BLaER1 treated with 17β-estradiol and CSF1 and Interleukin-3, amounts not matched to agents 10 nM and 100 nM (cell line): ENCODE measurements at regions not wholly inside any gene's neighbourhood (a gene's known extent, or its start where the extent isn't known, plus 50 kb on each side); places are given as distances from the start of the nearest gene placed in this dataset.
"Not testable (repeated sequence)": the region's sequence is repeated elsewhere in the genome, so short reads cannot be mapped to it uniquely, and the experiment has no call there.

ENCODE experiments used
- H3K27ac ChIP-seq, 11 experiments: shearing (Covaris generic); formaldehyde crosslinking; 2 replicates each; pipeline ENCODE4 v1.8.1; 2022
- H3K27me3 ChIP-seq, 11 experiments: shearing (Covaris generic); formaldehyde crosslinking; 2 replicates each; pipeline ENCODE4 v1.8.1; 2022
- H3K36me3 ChIP-seq, 11 experiments: shearing (Covaris generic); formaldehyde crosslinking; 2 replicates each; pipeline ENCODE4 v1.8.1; 2022
- H3K4me1 ChIP-seq, 10 experiments: shearing (Covaris generic); formaldehyde crosslinking; 2 replicates each; pipeline ENCODE4 v1.8.1; 2022
- H3K4me2 ChIP-seq, 11 experiments: shearing (Covaris generic); formaldehyde crosslinking; 2 replicates each; pipeline ENCODE4 v1.8.1; 2022
- H3K4me3 ChIP-seq, 10 experiments: shearing (Covaris generic); formaldehyde crosslinking; 2 replicates each; pipeline ENCODE4 v1.8.1; 2022
- H3K9ac ChIP-seq, 11 experiments: shearing (Covaris generic); formaldehyde crosslinking; 2 replicates each; pipeline ENCODE4 v1.8.1; 2022
- H3K9me3 ChIP-seq, 11 experiments: shearing (Covaris generic); formaldehyde crosslinking; replicated peaks in 1 of 11; 2 replicates each; pipeline ENCODE4 v1.8.1; 2022
- H4K20me1 ChIP-seq, 11 experiments: shearing (Covaris generic); formaldehyde crosslinking; 2 replicates each; pipeline ENCODE4 v1.8.1; 2022
- Cebpa-rat ChIP-seq, 11 experiments: shearing (Covaris generic); IDR thresholded peaks; 2 replicates each; pipeline ENCODE4 v1.8.1; 2022

DNA sequence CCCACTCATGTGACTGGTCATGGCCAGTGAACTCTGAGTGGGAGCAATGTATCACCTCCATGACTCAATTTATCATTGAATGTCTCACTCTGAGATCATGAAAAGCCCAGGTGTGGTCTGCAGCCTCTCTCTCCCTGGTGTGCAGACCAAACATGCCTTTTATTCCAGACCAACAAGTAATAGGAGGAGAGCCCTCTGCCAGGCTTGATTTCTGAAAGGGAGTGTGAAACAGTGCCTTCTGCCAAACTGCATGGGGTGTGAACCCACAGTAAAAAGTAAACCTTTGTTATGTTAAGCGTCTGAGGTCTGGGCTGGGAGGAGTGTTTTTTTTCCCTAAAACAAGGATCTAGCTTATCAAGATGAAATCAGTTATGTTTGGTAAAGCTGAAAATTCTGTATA is 601.2 kb downstream of the ADCYAP1 start:
- Histone ChIP-seq H3K27ac (no peak overlapping the region), H3K4me1 (no peaks in the 10 kb centered on the region), H3K9me3 (no peaks in the 10 kb centered on the region), H3K9ac (no peak overlapping the region), H3K27me3 (no peaks in the 10 kb centered on the region), H3K4me2 (no peak overlapping the region), H3K4me3 (no peak overlapping the region), H3K36me3 (no peaks in the 10 kb centered on the region), H4K20me1 (no peaks in the 10 kb centered on the region)
- no peak for TF ChIP-seq Cebpa-rat (IDR thresholded peaks at IDR 0.05)

DNA sequence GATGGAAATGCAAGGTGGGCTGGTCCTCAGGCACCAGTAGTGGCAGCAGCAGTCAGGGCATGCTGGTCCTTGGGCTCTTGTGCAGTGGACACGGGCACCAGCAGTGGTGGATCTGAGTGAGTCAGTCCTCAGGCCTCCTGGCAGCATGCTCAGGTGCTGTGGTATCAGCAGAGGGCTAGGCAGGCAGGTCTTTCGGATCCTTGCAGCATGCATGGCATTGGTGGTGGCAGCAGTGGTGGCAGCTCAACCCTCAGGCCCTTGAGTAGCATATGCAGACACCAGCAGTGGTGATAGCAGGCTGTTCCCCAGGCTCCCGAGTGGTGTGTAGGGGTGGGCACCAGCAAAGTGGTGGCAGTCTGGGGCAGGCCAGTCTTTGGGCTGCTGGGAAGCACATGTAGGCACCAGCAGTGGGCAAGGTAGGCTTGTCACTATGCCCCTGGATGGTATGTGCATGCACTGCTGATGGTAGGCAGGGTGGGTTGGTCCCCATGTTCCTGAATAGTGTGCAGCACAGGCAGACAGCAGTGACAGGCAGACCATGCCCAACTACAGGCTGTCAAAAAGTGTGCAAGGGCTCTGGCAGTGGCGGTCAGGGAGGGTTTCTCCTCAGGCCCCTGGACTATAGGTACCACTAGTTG is 606.0 kb downstream of the ADCYAP1 start:
- Histone ChIP-seq H3K9ac (no peak overlapping the region), H3K36me3 (no peaks in the 10 kb centered on the region), H3K4me1 (no peaks in the 10 kb centered on the region), H3K9me3 (0 out of 22 replicates have a peak, but pooled peaks cover 0 to 7% (median 0%) of the 10 kb centered on the region in 11 experiments), H3K4me2 (no peak overlapping the region), H3K4me3 (no peak overlapping the region), H3K27ac (no peak overlapping the region), H4K20me1 (no peaks in the 10 kb centered on the region), H3K27me3 (no peaks in the 10 kb centered on the region)
- no peak for TF ChIP-seq Cebpa-rat (IDR thresholded peaks at IDR 0.05)

DNA sequence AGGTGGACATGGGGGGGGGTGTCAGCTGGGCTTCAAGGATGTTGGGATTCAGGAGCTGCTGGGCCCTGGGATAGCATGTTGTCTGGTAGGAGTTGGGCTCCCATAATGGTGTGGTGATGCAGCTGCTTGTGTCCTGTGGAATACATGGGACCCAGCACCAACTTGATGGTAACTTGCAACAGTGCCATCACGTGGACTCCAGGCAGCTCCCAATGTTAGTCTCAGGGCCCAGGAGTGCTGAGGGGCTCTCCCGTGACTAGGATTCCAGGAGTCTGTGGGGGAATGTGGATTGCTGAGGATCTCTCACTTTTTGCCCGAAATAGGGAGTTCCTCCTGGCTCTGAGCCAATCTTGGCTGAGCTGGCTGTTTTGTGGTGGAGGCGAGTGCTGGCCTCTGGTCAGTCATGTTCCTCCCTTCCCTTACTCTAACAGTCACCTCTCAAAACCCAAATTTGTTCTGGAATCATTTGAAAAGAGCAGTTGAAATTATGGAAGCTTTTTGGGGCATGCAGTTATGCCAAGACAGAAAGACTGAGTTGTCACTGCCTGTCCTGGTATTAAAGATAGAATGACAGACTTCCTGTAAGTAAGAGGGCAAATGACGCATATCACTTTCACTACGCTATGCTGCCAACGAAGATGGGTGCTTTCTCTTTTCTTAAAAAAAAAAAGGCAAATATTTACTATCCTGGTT is 607.1 kb downstream of the ADCYAP1 start:
- no peaks in the 10 kb centered on the region for H3K27me3 ChIP-seq
- no peaks in the 10 kb centered on the region for H3K4me1 ChIP-seq
- H3K36me3 ChIP-seq: no peaks in the 10 kb centered on the region
- no peak overlapping the region for H3K9ac ChIP-seq
- no peaks in the 10 kb centered on the region for H4K20me1 ChIP-seq
- TF ChIP-seq Cebpa-rat (IDR thresholded peaks at IDR 0.05): no peak
- no peak overlapping the region for H3K27ac ChIP-seq
- H3K4me2 ChIP-seq: no peak overlapping the region
- H3K4me3 ChIP-seq: no peak overlapping the region
- 0 out of 22 replicates have a peak, but pooled peaks cover 0 to 7% (median 0%) of the 10 kb centered on the region in 11 experiments for H3K9me3 ChIP-seq

DNA sequence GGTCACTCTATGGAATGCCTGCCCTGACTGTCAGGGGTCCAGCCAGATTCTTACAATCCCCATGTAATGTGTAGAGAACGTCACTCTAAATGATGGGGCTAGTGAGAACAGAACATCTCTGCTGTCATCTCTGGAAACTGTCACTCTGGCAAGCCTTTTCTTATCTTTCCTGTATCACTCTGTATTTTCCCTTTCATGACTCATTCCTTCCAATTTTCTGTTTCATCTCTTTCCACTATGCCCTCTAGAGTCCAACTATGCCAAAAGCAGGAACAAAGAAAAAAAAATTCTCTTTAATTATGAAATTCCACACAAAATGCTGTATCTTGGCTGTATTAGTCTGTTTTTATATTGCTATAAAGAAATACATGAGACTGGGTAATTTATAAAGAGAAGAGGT is 608.8 kb downstream of the ADCYAP1 start:
- Histone ChIP-seq H3K36me3 (no peaks in the 10 kb centered on the region), H3K4me2 (no peak overlapping the region), H3K9me3 (0 out of 22 replicates have a peak, but pooled peaks cover 0 to 7% (median 0%) of the 10 kb centered on the region in 11 experiments), H3K9ac (no peak overlapping the region), H3K27me3 (no peaks in the 10 kb centered on the region), H4K20me1 (no peaks in the 10 kb centered on the region), H3K4me1 (no peaks in the 10 kb centered on the region), H3K4me3 (no peak overlapping the region), H3K27ac (no peak overlapping the region)
- no peak for TF ChIP-seq Cebpa-rat (IDR thresholded peaks at IDR 0.05)

DNA sequence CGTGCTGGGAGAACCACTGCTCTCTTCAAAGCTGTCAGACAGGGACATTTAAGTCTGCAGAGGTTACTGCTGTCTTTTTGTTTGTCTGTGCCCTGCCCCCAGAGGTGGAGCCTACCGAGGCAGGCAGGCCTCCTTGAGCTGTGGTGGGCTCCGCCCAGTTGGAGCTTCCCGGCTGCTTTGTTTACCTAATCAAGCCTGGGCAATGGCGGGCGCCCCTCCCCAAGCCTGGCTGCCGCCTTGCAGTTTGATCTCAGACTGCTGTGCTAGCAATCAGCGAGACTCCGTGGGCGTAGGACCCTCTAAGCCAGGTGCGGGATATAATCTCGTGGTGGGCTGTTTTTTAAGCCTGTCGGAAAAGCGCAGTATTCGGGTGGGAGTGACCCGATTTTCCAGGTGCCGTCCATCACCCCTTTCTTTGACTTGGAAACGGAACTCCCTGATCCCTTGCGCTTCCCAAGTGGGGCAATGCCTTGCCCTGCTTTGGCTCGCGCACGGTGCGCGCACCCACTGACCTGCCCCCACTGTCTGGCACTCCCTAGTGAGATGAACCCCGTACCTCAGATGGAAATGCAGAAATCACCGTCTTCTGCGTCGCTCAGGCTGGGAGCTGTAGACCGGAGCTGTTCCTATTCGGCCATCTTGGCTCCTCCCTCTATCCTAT is 617.0 kb downstream of the ADCYAP1 start:
- not testable (repeated sequence) for H3K27ac ChIP-seq, H3K4me3 ChIP-seq, H3K9me3 ChIP-seq, H3K9ac ChIP-seq, H3K4me2 ChIP-seq, H3K4me1 ChIP-seq, H3K36me3 ChIP-seq, H4K20me1 ChIP-seq, H3K27me3 ChIP-seq

DNA sequence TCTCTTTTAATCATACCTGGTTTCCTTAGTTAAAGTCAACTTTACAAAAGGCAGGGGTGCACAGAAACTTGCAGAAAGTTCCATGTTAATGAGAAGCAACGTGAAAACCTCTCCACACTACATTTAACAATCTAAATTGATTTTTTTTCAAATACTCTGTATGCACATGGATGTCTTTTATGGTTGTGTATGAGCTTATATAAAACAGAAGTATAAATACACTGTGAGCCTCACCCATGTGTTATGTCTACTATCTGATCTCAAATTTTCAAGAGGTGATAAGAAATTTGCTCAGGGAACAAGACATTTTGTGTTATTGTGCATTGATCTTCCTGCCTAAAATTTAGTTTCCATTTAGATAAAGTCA is 617.6 kb downstream of the ADCYAP1 start:
- TF ChIP-seq Cebpa-rat (IDR thresholded peaks at IDR 0.05): no peak
- H3K9me3 ChIP-seq: no peaks in the 10 kb centered on the region
- H3K4me1 ChIP-seq: no peaks in the 10 kb centered on the region
- no peaks in the 10 kb centered on the region for H3K36me3 ChIP-seq
- no peaks in the 10 kb centered on the region for H3K27me3 ChIP-seq
- H3K4me3 ChIP-seq: no peak overlapping the region
- H3K4me2 ChIP-seq: no peak overlapping the region
- H3K27ac ChIP-seq: no peak overlapping the region
- no peak overlapping the region for H3K9ac ChIP-seq
- H4K20me1 ChIP-seq: no peaks in the 10 kb centered on the region

DNA sequence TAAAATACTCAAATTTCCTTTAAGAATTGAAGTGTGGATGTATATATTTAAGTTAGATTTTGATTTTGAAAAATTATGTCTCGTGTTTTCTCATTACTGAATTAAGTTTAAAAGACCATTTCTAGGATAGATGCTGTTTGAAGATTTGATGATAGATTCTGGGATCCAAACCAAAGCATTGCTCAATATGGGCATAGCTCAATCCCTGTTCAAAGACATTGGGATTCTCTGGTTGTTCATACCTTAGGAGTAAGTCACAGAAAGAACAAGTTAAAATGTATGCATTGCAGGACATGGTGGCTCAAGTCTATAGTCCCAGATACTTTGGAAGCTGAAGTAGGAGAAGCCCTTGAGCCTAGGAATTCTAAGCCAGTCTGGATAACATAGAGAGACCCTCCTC is 622.3 kb downstream of the ADCYAP1 start:
- H3K27ac ChIP-seq: no peak overlapping the region
- no peak overlapping the region for H3K9ac ChIP-seq
- H4K20me1 ChIP-seq: no peaks in the 10 kb centered on the region
- H3K9me3 ChIP-seq: no peaks in the 10 kb centered on the region
- no peak for TF ChIP-seq Cebpa-rat (IDR thresholded peaks at IDR 0.05)
- no peaks in the 10 kb centered on the region for H3K36me3 ChIP-seq
- no peaks in the 10 kb centered on the region for H3K27me3 ChIP-seq
- H3K4me1 ChIP-seq: no peaks in the 10 kb centered on the region
- no peak overlapping the region for H3K4me3 ChIP-seq
- H3K4me2 ChIP-seq: no peak overlapping the region

DNA sequence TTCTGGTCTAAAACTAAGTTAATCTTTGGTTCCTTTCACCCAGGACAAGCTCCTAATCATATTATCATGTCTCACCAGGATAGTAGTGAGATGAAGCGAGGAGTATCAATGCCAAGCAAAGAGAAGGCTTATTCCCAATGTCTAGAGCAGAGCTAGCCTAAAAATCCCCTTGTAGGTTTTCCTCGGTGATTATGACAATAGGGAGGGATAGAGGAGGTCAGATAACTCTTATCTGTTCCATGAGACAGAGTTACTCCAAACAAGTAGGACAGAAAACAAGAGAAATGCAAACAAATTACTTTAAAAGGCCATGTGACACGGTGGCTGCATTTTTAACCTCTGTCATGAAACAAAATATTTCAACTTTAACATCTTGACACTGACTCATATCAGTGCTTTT is 623.1 kb downstream of the ADCYAP1 start:
- Histone ChIP-seq H3K36me3 (no peaks in the 10 kb centered on the region), H3K4me3 (no peak overlapping the region), H3K9me3 (no peaks in the 10 kb centered on the region), H4K20me1 (no peaks in the 10 kb centered on the region), H3K27ac (no peak overlapping the region), H3K9ac (no peak overlapping the region), H3K4me2 (no peak overlapping the region), H3K4me1 (no peaks in the 10 kb centered on the region), H3K27me3 (no peaks in the 10 kb centered on the region)
- no peak for TF ChIP-seq Cebpa-rat (IDR thresholded peaks at IDR 0.05)

DNA sequence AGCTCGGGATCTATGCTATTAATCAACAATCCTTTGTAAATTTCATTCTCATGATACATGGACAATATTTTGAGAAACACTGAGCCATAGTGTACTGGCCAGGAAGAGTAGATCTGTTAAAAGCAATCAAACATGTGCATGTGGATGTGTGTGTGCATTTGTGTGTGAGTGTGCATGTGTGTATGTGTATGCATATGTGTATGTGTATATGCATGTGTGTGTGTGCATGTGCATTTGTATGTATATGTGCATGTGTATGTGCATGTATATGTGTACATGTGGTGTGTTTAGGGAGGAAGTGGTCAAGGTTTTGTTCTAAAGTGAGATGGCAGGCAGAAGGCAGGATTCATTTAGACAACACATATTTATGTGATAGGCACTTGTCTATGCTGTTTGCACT is 623.8 kb downstream of the ADCYAP1 start:
- no peak for TF ChIP-seq Cebpa-rat (IDR thresholded peaks at IDR 0.05)
- no peak overlapping the region for H3K27ac ChIP-seq

More for the DNA sequence above, 623.8 kb downstream of the ADCYAP1 start:
- Histone ChIP-seq H4K20me1 (no peaks in the 10 kb centered on the region), H3K4me2 (no peak overlapping the region), H3K27me3 (no peaks in the 10 kb centered on the region), H3K4me3 (no peak overlapping the region), H3K9me3 (no peaks in the 10 kb centered on the region), H3K36me3 (no peaks in the 10 kb centered on the region), H3K9ac (no peak overlapping the region), H3K4me1 (no peaks in the 10 kb centered on the region)
